ENCODE measurements at regions not wholly inside any gene's neighbourhood (a gene's known extent, or its start where the extent isn't known, plus 50 kb on each side); places are given as distances from the start of the nearest gene placed in this dataset.
A peak's percentile ranks its signal among the peaks of the same experiment; 100 is the strongest.

GRCh38 chr12:107394693-107395092, 290.9 kb upstream of the PWP1 start:
- peaks cover 24 to 39% of the 10 kb centered on the region in 2 experiments for H3K4me1 Mint-ChIP-seq
- no peak for TF ChIP-seq CTCF (conservative IDR thresholded peaks at IDR 0.05)
- peaks cover 0 to 3% (median 0%) of the 10 kb centered on the region in 3 experiments; a peak in 2 of 7 replicates for H3K36me3 Mint-ChIP-seq (ENCODE audit: insufficient read depth in 1 of 3, low read depth in 3 of 3)
- H3K27ac Mint-ChIP-seq, result peak overlapping the region in 1 of 3 experiments; percentile 25; a peak in 1 of 7 replicates
- no peaks in the 10 kb centered on the region for H3K9me3 ChIP-seq (ENCODE audit: control insufficient read depth, low read depth, low read length)
- no peak overlapping the region for H3K4me2 ChIP-seq (ENCODE audit: insufficient read depth, insufficient read length, low read length)
- H3K23ac ChIP-seq (ENCODE audit: insufficient read length, low read depth, low read length), result no peak overlapping the region
- H3K14ac ChIP-seq (ENCODE audit: insufficient read depth, low read length), result no peak overlapping the region
- H3K9ac ChIP-seq (ENCODE audit: extremely low read depth, insufficient read length, low read length), result no peak overlapping the region
- H2BK20ac ChIP-seq (ENCODE audit: low read depth, low read length, poor library complexity, severe bottlenecking), result no peak overlapping the region
- no peaks in the 10 kb centered on the region; the same call in 1 of the 2 replicates for H3K27me3 Mint-ChIP-seq (ENCODE audit: low read depth)
- H2BK5ac ChIP-seq (ENCODE audit: insufficient read length, low read length), result no peak overlapping the region
- H4K5ac ChIP-seq (ENCODE audit: insufficient read length, low read depth, low read length), result no peak overlapping the region
- H3K4me3 Mint-ChIP-seq, result no peak overlapping the region
- H3K56ac ChIP-seq (ENCODE audit: insufficient read length, low read depth, low read length), result no peak overlapping the region
- H2BK12ac ChIP-seq (ENCODE audit: insufficient read length, low read depth, low read length), result no peak overlapping the region
- no peak overlapping the region for H3K18ac ChIP-seq (ENCODE audit: insufficient read length, low read depth, low read length)
- no peak overlapping the region for H3T11ph ChIP-seq (ENCODE audit: low read length)
- no peaks in the 10 kb centered on the region for H3K23me2 ChIP-seq (ENCODE audit: insufficient read length, low read depth, low read length, poor library complexity, severe bottlenecking)
- peaks cover 0 to 3% of the 10 kb centered on the region in 2 experiments; a peak in 4 of 5 replicates for H3K9me3 Mint-ChIP-seq
- H2BK15ac ChIP-seq (ENCODE audit: low read depth, low read length), result no peak overlapping the region
- no peak for DNase-seq
- H2AK5ac ChIP-seq (ENCODE audit: insufficient read length, low read length), result no peak overlapping the region
- H2BK120ac ChIP-seq (ENCODE audit: low read depth, low read length, poor library complexity, severe bottlenecking), result no peak overlapping the region
- H3K79me2 ChIP-seq (ENCODE audit: insufficient read depth, low read length), result no peaks in the 10 kb centered on the region
- H4K8ac ChIP-seq (replicated peaks; ENCODE audit: insufficient read length, low read depth, low read length), result no peak overlapping the region
- H2AFZ ChIP-seq (ENCODE audit: low read length), result no peak overlapping the region
- no peaks in the 10 kb centered on the region for H3K27me3 ChIP-seq (ENCODE audit: insufficient read depth, low read length)
- H4K20me1 ChIP-seq (ENCODE audit: control insufficient read depth, insufficient read depth, insufficient read length), result no peaks in the 10 kb centered on the region
- peaks cover 14% of the 10 kb centered on the region for H3K4me1 ChIP-seq (ENCODE audit: insufficient read depth, low read length)
- WGBS (ENCODE audit: extremely low coverage, insufficient read length, low lambda C conversion rate), result no CpG with 5 or more reads among the region's 3 CpGs
- H3K27ac ChIP-seq (ENCODE audit: insufficient read length, low read depth, low read length), result no peak overlapping the region
- no peak overlapping the region for H3K4ac ChIP-seq (ENCODE audit: low read depth, low read length)
- no peaks in the 10 kb centered on the region for H3K79me1 ChIP-seq (ENCODE audit: insufficient read depth, low read depth, low read length, poor library complexity, severe bottlenecking)
- no peak overlapping the region for H4K91ac ChIP-seq (ENCODE audit: insufficient read length, low read depth, low read length)

Data from H9 (cell line).